Adrenal gland (tissue), 9 donors: ENCODE measurements at regions not wholly inside any gene's neighbourhood (a gene's known extent, or its start where the extent isn't known, plus 50 kb on each side); places are given as distances from the start of the nearest gene placed in this dataset.

Experiments used
- DNase-seq, 7 donors: peaks; one replicate each; pipeline ENCODE4 v3.0.0-alpha.2; 2019 to 2020
- H3K27ac ChIP-seq, 5 donors: fragments of 200-600 bp; sonication (generic) in 4 of 5; 1 replicate in 3 of 5; 2 replicates in 2 of 5; pipeline versions ENCODE4 v1.5.1 to v1.8.0; 2016 to 2020; ENCODE audit warnings: mild to moderate bottlenecking in 1 of 5
- H3K27me3 ChIP-seq: fragments of 200-600 bp; 2 replicates; pipeline ENCODE4 v1.8.0; 2021
- H3K36me3 ChIP-seq, 2 donors: fragments of 200-600 bp; replicated peaks in 1 of 2; 1 replicate in 1 of 2; 2 replicates in 1 of 2; pipeline versions ENCODE4 v1.5.1 to v1.8.0; 2018 to 2022
- H3K4me1 ChIP-seq, 2 donors: fragments of 200-600 bp; replicated peaks in 1 of 2; 1 replicate in 1 of 2; 2 replicates in 1 of 2; pipeline versions ENCODE4 v1.5.1 to v1.8.0; 2018 to 2021
- H3K4me3 ChIP-seq, 4 donors: fragments of 200-600 bp; sonication (generic) in 3 of 4; one replicate each; pipeline ENCODE4 v1.5.1; 2016 to 2018
- H3K9me3 ChIP-seq, 3 donors: fragments of 200-600 bp; sonication (generic) in 1 of 3; replicated peaks in 1 of 3; 1 replicate in 2 of 3; 2 replicates in 1 of 3; pipeline versions ENCODE4 v1.5.1 to v1.8.0; 2016 to 2021
- POLR2A ChIP-seq, 2 donors: fragments of 450-650 bp; IDR thresholded peaks; one replicate each; pipeline ENCODE4 v1.6.1; 2017; ENCODE audit warnings: antibody characterized with exemption in 2 of 2, mild to moderate bottlenecking in 2 of 2, moderate library complexity in 1 of 2
- WGBS, 4 donors: extraction: QIAGEN DNeasy Blood & Tissue Kit in 2 of 4; methylation state at CpG; one replicate each; pipeline versions ENCODE4 v1.1.5 to v1.1.7; 2013 to 2017; 5-methylcytosine and 5-hydroxymethylcytosine counted together
- intact Hi-C, 2 donors: fragments of 100-400 bp; cut with DNase I; formaldehyde crosslinking; loops; one replicate each; pipeline versions ENCODE4 v1.14.1 to v1.15.0; 2022 to 2023
- TF ChIP-seq, protein P1 (sequence below), 6 experiments: fragments of 450-650 bp in 4 of 6; fragments of 200-600 bp in 2 of 6; sonication (generic) in 1 of 6; IDR thresholded peaks; 1 replicate in 5 of 6; 2 replicates in 1 of 6; pipeline versions ENCODE4 v1.5.1 to v1.8.0; 2016 to 2021; ENCODE audit warnings: antibody characterized with exemption in 6 of 6, mild to moderate bottlenecking in 2 of 6, moderate library complexity in 1 of 6
- donor health status: healthy with polysubstance abuse.
- donor health status: Bipolar disorder and iron deficiency.
- donor health status: DM: yes; HTN: yes; CAD: no.
- donor health status: DM: no; HTN: no; CAD: no.
- donor health status: DM: no; HTN: no; CAD: no.

DNA sequence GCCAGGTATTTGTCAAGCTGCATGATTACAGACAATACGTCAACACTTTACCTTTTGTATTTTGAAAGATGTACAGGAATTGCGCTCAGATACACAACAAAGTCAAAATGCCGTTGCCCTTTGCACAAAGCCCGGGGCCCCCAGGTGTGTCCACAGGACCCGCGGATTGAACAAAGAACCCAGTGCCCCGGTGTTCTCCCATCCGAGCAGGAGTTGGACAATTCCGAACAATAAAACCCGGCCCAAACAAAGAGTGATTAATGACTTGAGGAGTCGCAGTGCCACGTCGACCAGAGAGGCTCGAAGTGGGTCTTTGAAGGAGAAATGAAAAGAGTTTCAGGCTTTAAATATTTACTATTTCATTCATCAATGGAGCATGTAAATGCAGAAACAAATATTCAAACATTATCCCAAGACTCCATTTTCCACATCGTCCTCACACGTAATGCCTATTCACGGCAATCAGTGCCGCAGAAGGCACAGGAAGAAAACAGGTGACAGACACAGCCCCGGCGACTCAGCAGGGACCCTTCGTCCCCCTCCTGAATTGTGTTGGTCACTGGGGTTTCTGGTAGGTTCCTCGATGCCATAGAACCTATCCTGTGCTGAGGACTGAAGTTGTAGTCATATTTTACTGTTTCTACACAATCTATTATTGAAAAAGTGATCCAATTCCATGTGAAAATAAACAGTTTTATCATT lies 70.9 kb upstream of the MGMT start:
- Histone ChIP-seq H3K4me3 (no peak overlapping the region), H3K36me3 (no peaks in the 10 kb centered on the region), H3K27ac (no peak overlapping the region), H3K27me3 (peaks cover 10% of the 10 kb centered on the region), H3K4me1 (no peaks in the 10 kb centered on the region), H3K9me3 (no peaks in the 10 kb centered on the region)
- no peak for TF ChIP-seq POLR2A (IDR thresholded peaks at IDR 0.05)
- TF ChIP-seq, protein P1, sequence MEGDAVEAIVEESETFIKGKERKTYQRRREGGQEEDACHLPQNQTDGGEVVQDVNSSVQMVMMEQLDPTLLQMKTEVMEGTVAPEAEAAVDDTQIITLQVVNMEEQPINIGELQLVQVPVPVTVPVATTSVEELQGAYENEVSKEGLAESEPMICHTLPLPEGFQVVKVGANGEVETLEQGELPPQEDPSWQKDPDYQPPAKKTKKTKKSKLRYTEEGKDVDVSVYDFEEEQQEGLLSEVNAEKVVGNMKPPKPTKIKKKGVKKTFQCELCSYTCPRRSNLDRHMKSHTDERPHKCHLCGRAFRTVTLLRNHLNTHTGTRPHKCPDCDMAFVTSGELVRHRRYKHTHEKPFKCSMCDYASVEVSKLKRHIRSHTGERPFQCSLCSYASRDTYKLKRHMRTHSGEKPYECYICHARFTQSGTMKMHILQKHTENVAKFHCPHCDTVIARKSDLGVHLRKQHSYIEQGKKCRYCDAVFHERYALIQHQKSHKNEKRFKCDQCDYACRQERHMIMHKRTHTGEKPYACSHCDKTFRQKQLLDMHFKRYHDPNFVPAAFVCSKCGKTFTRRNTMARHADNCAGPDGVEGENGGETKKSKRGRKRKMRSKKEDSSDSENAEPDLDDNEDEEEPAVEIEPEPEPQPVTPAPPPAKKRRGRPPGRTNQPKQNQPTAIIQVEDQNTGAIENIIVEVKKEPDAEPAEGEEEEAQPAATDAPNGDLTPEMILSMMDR (IDR thresholded peaks at IDR 0.05) = no peak
- intact Hi-C loops = no loop called here
- no peak for DNase-seq
- WGBS, 4 donors = 76 to 80% (median 79%) methylated on average over 22 of the region's 22 CpGs

DNA sequence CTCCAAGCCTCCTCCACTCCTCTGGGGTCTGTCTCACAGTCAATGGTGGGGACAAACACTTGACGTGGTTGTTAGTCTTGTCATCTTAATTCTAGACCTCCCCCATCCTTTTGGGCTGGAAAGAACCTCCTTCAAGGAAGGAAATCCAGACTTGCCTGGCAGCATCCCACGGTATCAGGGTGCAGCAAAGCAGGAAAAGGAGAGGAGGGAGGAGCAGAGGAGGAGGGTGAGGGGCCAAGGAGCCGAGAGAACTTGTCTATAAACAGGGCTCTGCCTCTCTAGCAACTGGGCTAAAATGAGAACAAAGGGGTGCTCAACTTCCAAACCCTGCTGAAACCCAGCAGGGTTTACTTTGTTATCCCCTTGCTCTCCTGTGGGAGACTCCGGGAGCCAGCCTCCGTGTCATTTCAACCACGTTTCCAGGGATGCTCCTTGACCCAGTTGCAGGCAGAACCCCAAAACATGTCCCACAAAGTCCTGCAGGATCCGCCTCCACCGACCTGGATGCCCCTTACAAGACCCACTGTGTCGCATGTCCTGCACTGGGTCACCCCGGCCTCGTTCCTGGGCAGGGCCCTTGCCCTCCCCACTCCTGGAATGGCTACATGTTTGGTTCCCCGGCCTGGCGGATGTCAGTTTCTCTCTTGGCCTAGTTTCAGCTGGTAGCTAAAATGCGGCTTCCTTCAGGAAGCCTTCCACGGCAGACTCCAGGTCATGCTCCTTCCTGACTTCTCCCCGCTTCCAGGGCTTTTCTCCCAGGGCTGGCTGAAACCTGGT lies 69.7 kb upstream of the MGMT start:
- intact Hi-C loops = no loop called here
- TF ChIP-seq, protein P1 (IDR thresholded peaks at IDR 0.05) = no peak
- no peak for TF ChIP-seq POLR2A (IDR thresholded peaks at IDR 0.05)
- H3K4me1 ChIP-seq = no peaks in the 10 kb centered on the region
- no peaks in the 10 kb centered on the region for H3K9me3 ChIP-seq
- 61 to 71% (median 65%) methylated on average over 15 to 16 of the region's 16 CpGs for WGBS, 4 donors
- H3K27me3 ChIP-seq = peaks cover 5% of the 10 kb centered on the region
- H3K4me3 ChIP-seq = no peak overlapping the region
- peak in 1 of 7 donors; percentile 25 for DNase-seq
- H3K27ac ChIP-seq = no peak overlapping the region
- no peaks in the 10 kb centered on the region for H3K36me3 ChIP-seq

DNA sequence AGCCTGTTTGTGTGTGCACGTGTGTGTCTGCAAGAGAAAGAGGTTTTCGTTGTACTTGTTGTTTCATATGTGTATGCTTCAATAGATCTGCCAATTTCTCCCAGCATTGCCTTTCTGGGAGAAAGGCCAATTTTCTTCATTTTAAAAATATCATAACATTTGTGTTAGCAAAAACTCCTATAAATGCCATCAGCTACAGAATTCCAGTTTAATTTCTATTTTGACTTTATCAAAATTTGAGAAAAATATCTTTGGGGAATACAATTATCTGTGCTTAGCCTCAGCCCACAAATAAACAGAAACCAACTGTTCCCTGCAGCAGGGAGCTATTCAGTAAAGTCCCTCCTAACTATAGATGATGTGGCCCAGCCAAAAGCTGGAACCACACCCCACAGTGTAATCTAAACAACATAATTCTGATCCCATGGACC lies 68.3 kb upstream of the MGMT start:
- intact Hi-C loops = no loop called here
- Histone ChIP-seq H3K27ac (no peak overlapping the region), H3K27me3 (peaks cover 1% of the 10 kb centered on the region), H3K4me3 (no peak overlapping the region), H3K9me3 (no peaks in the 10 kb centered on the region), H3K36me3 (no peaks in the 10 kb centered on the region), H3K4me1 (no peaks in the 10 kb centered on the region)
- WGBS, 4 donors = 50 to 57% (median 54%) methylated on average over 2 of the region's 2 CpGs
- DNase-seq = no peak
- TF ChIP-seq, protein P1 (IDR thresholded peaks at IDR 0.05) = no peak
- TF ChIP-seq POLR2A (IDR thresholded peaks at IDR 0.05) = no peak

DNA sequence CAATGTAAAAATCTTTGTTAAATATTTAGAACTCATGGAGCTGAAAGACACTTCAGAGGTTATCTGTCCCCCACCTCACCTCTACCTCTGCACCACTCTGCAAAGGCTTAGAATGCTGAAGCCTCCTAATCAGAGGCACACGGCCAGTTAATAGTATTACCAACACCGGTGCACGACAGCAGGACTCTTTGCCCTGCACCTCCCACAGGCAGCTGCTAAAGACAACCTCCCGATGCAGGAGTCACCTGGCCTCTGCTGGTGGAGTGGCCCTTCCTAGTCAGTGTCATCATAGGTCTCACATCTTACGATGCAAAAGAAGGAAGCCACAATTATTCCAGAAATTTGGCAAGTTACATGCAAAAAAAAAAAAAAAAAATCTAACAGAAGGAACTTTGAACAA lies 66.6 kb upstream of the MGMT start:
- Histone ChIP-seq H3K27me3 (no peaks in the 10 kb centered on the region), H3K9me3 (no peaks in the 10 kb centered on the region), H3K36me3 (no peaks in the 10 kb centered on the region), H3K27ac (no peak overlapping the region), H3K4me1 (no peaks in the 10 kb centered on the region), H3K4me3 (no peak overlapping the region)
- peak in 1 of 7 donors; percentile 28 for DNase-seq
- WGBS, 4 donors = 66 to 80% (median 73%) methylated on average over 5 of the region's 5 CpGs
- intact Hi-C loops = no loop called here
- TF ChIP-seq POLR2A (IDR thresholded peaks at IDR 0.05) = no peak
- TF ChIP-seq, protein P1 (IDR thresholded peaks at IDR 0.05) = no peak
